HG03439 (cell line): ENCODE measurements at regions not wholly inside any gene's neighbourhood (a gene's known extent, or its start where the extent isn't known, plus 50 kb on each side); places are given as distances from the start of the nearest gene placed in this dataset.
"Not testable (repeated sequence)": the region's sequence is repeated elsewhere in the genome, so short reads cannot be mapped to it uniquely, and the experiment has no call there.

Experiments used
- ATAC-seq: cut with Tn5 transposase; IDR thresholded peaks from one replicate; pipeline ENCODE4 v1.9.1; 2021; ENCODE audit warnings: mild to moderate bottlenecking, moderate library complexity; ENCODE audit not compliant: unreplicated experiment

DNA sequence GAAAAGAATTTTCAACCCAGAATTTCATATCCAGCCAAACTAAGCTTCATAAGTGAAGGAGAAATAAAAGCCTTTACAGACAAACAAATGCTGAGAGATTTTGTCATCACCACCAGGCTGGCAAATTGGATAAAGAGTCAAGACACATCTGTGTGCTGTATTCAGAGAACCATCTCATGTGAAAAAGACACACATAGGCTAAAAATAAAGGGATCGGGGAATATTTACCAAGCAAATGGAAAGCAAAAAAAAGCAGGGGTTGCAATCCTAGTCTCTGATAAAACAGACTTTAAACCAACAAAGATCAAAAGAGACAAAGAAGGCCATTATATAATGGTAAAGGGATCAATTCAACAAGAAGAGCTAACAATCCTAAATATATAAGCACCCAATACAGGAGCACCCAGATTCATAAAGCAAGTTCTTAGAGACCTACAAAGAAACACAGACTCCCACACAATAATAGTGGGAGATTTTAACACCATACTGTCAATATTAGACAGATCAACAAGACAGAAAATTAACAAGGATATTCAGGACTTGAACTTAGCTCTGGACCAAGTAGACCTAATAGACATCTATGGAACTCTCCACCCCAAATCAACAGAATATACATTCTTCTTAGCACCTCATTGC is 55.9 kb upstream of the ACSM6 start:
- ATAC-seq = not testable (repeated sequence)

DNA sequence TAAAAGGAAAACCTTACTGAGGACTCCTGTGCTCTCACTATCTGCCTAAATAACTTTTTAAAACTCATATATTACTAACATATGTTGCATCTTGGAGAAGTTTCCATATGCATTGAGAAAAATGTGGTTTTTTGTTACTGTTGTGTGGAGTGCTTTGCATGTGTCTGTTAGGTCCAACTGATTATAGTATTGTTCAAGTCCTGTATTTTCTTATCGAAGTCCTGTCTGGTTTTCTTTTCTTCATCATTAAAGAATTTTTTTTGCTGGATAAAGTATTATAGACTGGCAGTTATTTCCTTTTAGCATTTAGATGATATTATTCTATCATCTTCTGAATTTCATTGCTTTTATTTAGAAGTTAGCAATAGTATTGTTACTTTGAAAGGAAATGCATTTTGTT is 59.5 kb upstream of the ACSM6 start:
- ATAC-seq = no peak

DNA sequence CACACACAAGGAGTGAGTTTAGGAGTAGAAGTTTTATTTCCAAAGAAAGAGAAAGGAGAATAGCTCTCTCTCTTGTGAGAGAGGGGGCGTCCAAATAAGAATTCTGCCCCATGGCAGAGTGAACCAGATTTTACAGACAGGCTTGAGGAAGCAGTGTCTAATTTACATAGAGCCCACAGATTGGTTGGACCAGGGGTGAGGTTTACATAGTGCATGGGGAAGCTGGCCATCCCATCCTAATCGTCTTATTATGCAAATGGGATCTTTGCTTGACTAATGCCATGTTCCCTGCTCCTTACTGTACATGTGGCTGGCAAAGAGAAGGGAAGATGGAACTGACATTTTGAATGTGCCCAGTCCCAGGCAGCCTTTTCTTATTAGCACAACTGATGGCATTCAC is 60.0 kb upstream of the ACSM6 start:
- ATAC-seq = no peak

DNA sequence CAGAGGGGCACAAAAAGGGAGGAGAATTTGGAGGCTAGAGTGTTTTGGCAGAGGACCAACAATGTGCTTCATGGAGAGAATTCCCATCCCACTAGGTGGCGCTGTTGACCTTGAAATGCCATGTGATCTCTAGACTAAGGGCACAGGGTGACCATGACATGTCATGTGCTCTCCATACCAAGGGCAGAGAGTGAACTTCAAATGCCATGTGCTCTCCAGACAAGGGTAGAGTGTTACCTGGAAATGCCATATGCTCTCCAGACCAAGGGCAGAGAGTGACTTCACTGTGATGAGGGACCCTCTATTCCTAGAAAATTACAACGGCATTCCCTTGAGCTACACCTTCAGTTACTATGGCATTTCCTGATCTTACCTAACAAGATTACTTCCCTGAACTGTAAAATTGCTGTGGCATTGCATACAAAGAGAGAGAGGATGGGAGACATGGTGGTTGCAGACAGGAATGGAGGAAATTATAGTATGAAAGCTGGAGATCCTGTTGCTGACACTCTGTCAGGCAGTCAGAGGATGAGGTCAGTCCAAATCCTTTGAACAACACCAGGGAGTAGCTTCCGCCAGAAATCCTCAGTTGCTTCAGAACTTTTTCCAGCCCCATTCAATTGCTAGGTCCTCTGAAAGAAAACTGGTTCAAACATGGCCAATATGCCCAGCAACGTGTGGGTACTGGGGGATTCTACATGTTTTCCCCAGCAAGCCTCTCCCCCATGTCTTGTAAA is 60.9 kb upstream of the ACSM6 start:
- ATAC-seq = peak; percentile 94

DNA sequence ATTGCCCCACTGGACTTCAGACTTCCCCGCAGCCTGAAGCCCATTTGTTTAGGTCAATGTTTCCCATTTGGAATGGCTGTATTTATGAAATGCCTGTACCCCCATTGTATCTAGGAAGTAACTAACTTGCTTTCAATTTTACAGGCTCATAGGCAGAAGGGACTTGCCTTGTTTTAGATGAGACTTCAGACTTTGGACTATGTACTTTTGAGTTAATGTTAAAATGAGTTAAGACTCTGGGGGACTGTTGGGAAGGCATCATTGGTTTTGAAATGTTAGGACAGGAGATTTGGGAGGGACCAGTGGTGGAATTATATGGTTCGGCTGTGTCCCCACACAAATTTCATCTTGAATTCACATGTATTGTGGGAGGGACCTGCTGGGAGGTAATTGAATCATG is 61.1 kb upstream of the CYP2C8 start:
- not testable (repeated sequence) for ATAC-seq

DNA sequence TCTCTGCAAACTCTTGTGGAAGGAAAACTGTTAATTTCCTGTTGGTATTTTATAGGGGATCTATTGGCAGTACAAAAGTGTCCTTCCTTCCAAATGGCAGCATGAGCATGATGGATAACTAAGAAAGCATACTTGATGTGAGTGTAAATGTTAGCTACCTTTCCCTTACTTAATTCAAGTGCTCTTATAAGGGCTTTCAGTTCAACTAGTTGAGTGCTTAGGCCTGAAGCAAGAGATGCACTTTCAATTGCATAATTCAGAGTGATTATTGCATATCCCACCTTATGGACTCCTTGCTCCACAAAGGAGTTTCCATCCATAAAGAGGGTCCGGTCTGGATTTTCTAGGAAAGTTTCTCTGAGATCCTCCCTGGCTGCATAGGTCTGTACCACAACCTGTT is 56.3 kb upstream of the CYP2C8 start:
- ATAC-seq = no peak

DNA sequence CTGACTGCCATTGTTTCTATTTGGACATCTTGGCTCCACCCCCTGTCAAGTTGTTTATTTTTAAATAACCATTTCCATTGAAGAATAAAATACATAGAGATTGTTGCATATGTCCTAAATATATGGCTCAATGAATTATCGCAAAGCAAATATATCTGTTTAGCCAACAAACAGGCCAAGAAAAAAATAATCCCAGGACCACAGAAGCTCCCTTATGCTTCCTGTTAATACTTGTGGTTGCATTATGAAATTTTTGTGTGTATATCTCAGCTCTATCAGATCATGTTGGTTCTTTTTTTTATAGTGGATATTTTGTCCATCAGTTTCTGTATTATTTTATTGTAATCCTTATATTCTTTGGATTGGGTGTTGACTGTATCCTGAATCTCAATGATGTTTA is 53.4 kb upstream of the CYP2C8 start:
- ATAC-seq = no peak

DNA sequence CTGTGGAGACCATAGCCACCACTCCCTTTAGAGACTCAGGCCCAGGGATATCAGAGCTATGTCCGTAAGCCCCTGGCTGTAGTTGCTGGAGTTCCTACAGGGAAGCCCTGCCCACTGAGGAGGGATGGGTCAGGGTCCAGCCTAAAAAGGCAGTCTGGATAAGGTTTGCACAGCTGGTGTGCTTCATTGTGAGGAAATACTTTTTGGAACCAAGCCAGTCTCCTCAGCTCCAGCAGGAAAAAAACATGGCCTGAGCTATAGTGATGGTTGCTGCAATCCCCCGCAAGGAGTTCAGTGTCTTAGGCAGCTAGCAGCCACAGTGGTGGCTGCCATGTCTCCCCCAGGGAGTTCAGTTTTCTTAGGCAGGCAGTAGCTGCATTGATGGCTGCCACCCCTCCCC is 52.6 kb upstream of the CYP2C8 start:
- no peak for ATAC-seq
